Gastroesophageal sphincter (tissue), 4 donors: ENCODE measurements at regions not wholly inside any gene's neighbourhood (a gene's known extent, or its start where the extent isn't known, plus 50 kb on each side); places are given as distances from the start of the nearest gene placed in this dataset.

Experiments
- ATAC-seq: fragments of 150-250 bp; one replicate; pipeline ENCODE4 v1.9.1; 2016; ENCODE audit warnings: mild to moderate bottlenecking, moderate library complexity
- H3K27ac ChIP-seq, 4 donors: fragments of 200-600 bp; sonication (generic) in 3 of 4; 1 replicate in 3 of 4; 2 replicates in 1 of 4; pipeline ENCODE4 v1.5.1; 2016 to 2019
- H3K27me3 ChIP-seq: fragments of 200-600 bp; sonication (generic); one replicate; pipeline ENCODE4 v1.5.1; 2019
- H3K36me3 ChIP-seq, 2 donors: fragments of 200-600 bp; sonication (generic); one replicate each; pipeline ENCODE4 v1.5.1; 2019; ENCODE audit warnings: control low read depth in 1 of 2
- H3K4me1 ChIP-seq, 3 donors: fragments of 200-600 bp; sonication (generic); 1 replicate in 2 of 3; 2 replicates in 1 of 3; pipeline ENCODE4 v1.5.1; 2016 to 2019; ENCODE audit warnings: control low read depth in 2 of 3
- H3K4me3 ChIP-seq, 2 donors: fragments of 200-600 bp; sonication (generic); one replicate each; pipeline ENCODE4 v1.5.1; 2019; ENCODE audit warnings: mild to moderate bottlenecking in 1 of 2, moderate library complexity in 1 of 2
- H3K9me3 ChIP-seq, 3 donors: fragments of 200-600 bp; sonication (generic); one replicate each; pipeline ENCODE4 v1.5.1; 2017 to 2019; ENCODE audit warnings: control low read depth in 2 of 3
- CTCF ChIP-seq, 4 experiments: fragments of 200-600 bp in 2 of 4; fragments of 450-650 bp in 2 of 4; sonication (generic) in 1 of 4; IDR thresholded peaks; one replicate each; pipeline ENCODE4 v1.5.1; 2017 to 2019; ENCODE audit warnings: antibody characterized with exemption in 4 of 4, mild to moderate bottlenecking in 2 of 4, moderate library complexity in 2 of 4
- EP300 ChIP-seq: sonication (generic); formaldehyde crosslinking; IDR thresholded peaks from one replicate; pipeline ENCODE4 v1.6.1; 2017; ENCODE audit warnings: antibody characterized with exemption, mild to moderate bottlenecking
- POLR2A ChIP-seq, 2 donors: fragments of 450-650 bp; IDR thresholded peaks; one replicate each; pipeline ENCODE4 v1.6.1; 2017; ENCODE audit warnings: antibody characterized with exemption in 2 of 2, mild to moderate bottlenecking in 2 of 2, moderate library complexity in 1 of 2
- POLR2AphosphoS5 ChIP-seq: sonication (generic); formaldehyde crosslinking; IDR thresholded peaks from one replicate; pipeline ENCODE4 v1.6.1; 2017; ENCODE audit warnings: antibody characterized with exemption
- WGBS, 2 donors: methylation state at CpG; one replicate each; pipeline ENCODE4 v1.1.5; 2018; ENCODE audit warnings: low coverage in 1 of 2; 5-methylcytosine and 5-hydroxymethylcytosine counted together

GRCh38 chr7:118771672-118772071 lies 547.2 kb downstream of the ANKRD7 start:
- no peak for ATAC-seq
- no peaks in the 10 kb centered on the region for H3K36me3 ChIP-seq

GRCh38 chr7:118777308-118777707 lies 552.8 kb downstream of the ANKRD7 start:
- WGBS, 2 donors = 82 to 93% methylated on average over 1 of the region's 1 CpG
- Histone ChIP-seq H3K36me3 (no peaks in the 10 kb centered on the region), H3K27ac (no peak overlapping the region), H3K4me3 (no peak overlapping the region), H3K9me3 (no peaks in the 10 kb centered on the region), H3K27me3 (no peaks in the 10 kb centered on the region), H3K4me1 (no peaks in the 10 kb centered on the region)
- TF ChIP-seq CTCF (IDR thresholded peaks at IDR 0.05) (no peak), EP300 (no peak), POLR2A (IDR thresholded peaks at IDR 0.05) (no peak), POLR2AphosphoS5 (no peak)
- ATAC-seq = no peak

More at GRCh38 chr7:118771672-118772071, 547.2 kb downstream of the ANKRD7 start:
- Histone ChIP-seq H3K27me3 (no peaks in the 10 kb centered on the region), H3K4me3 (no peak overlapping the region), H3K4me1 (no peaks in the 10 kb centered on the region), H3K27ac (no peak overlapping the region), H3K9me3 (no peaks in the 10 kb centered on the region)
- TF ChIP-seq CTCF (IDR thresholded peaks at IDR 0.05) = no peak
- TF ChIP-seq POLR2AphosphoS5 = no peak
- no peak for TF ChIP-seq EP300
- TF ChIP-seq POLR2A (IDR thresholded peaks at IDR 0.05) = no peak

- no peaks in the 10 kb centered on the region for H3K36me3 ChIP-seq
- no peaks in the 10 kb centered on the region for H3K4me1 ChIP-seq
- H3K27me3 ChIP-seq = no peaks in the 10 kb centered on the region
- ATAC-seq = no peak
- H3K27ac ChIP-seq = no peak overlapping the region
- 90% methylated on average over 2 of the region's 4 CpGs; no CpG with 5 or more reads in 1 of the 2 donors for WGBS, 2 donors
- no peak overlapping the region for H3K4me3 ChIP-seq
- no peak for TF ChIP-seq EP300
- TF ChIP-seq POLR2AphosphoS5 = no peak
- TF ChIP-seq CTCF (IDR thresholded peaks at IDR 0.05) = no peak
- no peak for TF ChIP-seq POLR2A (IDR thresholded peaks at IDR 0.05)
- no peaks in the 10 kb centered on the region for H3K9me3 ChIP-seq
Measured at GRCh38 chr7:118792682-118793081, 568.2 kb downstream of the ANKRD7 start.

- no peaks in the 10 kb centered on the region for H3K9me3 ChIP-seq
- peak; percentile 34 for ATAC-seq
- 75 to 85% methylated on average over 1 of the region's 1 CpG for WGBS, 2 donors
- H3K27ac ChIP-seq = no peak overlapping the region
- H3K4me1 ChIP-seq = no peaks in the 10 kb centered on the region
- H3K4me3 ChIP-seq = no peak overlapping the region
- no peaks in the 10 kb centered on the region for H3K36me3 ChIP-seq
- H3K27me3 ChIP-seq = no peaks in the 10 kb centered on the region
- TF ChIP-seq CTCF (IDR thresholded peaks at IDR 0.05) = no peak
- no peak for TF ChIP-seq POLR2A (IDR thresholded peaks at IDR 0.05)
- no peak for TF ChIP-seq EP300
- no peak for TF ChIP-seq POLR2AphosphoS5
Measured at GRCh38 chr7:118793582-118793981, 569.1 kb downstream of the ANKRD7 start.

- no peaks in the 10 kb centered on the region for H3K4me1 ChIP-seq
- H3K9me3 ChIP-seq = no peaks in the 10 kb centered on the region
- no peaks in the 10 kb centered on the region for H3K36me3 ChIP-seq
- no peak overlapping the region for H3K27ac ChIP-seq
- 21 to 50% methylated on average over 1 of the region's 1 CpG for WGBS, 2 donors
- no peaks in the 10 kb centered on the region for H3K27me3 ChIP-seq
- no peak for ATAC-seq
- no peak overlapping the region for H3K4me3 ChIP-seq
- TF ChIP-seq POLR2AphosphoS5 (no peak), CTCF (IDR thresholded peaks at IDR 0.05) (no peak), EP300 (no peak), POLR2A (IDR thresholded peaks at IDR 0.05) (no peak)
Measured at GRCh38 chr7:118794419-118794818, 569.9 kb downstream of the ANKRD7 start.
